NCI-H2171 (cell line): ENCODE measurements at regions not wholly inside any gene's neighbourhood (a gene's known extent, or its start where the extent isn't known, plus 50 kb on each side); places are given as distances from the start of the nearest gene placed in this dataset.
"Not testable (repeated sequence)": the region's sequence is repeated elsewhere in the genome, so short reads cannot be mapped to it uniquely, and the experiment has no call there.

ENCODE experiments used
- DNase-seq: peaks from one replicate; lab custom pipeline; 2025; lab: John Stamatoyannopoulos, UW

- not testable (repeated sequence) for DNase-seq
Observed at GRCh38 chr16:21361612-21362227, 83.6 kb upstream of the CRYM start.

DNA sequence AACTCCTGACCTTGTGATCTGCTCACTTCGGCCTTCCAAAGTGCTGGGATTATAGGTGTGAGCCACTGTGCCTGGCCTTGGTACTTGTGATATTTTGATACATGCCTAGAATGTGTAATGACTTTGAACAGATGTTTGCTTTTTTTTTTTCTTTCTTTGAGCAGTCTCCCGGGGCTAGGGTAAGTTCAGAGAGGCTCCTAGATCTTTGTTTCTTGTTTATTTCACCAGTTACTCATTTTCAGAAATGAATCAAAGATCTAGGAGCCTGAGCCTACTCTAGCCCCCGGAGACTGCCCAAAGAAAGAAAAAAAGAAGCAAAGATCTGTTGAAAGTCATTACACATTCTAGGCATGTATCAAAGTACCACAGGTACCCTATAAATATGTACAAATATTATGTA lies 83.0 kb upstream of the CRYM start:
- peak; percentile 49 for DNase-seq

GRCh38 chr16:21359513-21359912 lies 81.4 kb upstream of the CRYM start:
- not testable (repeated sequence) for DNase-seq

DNA sequence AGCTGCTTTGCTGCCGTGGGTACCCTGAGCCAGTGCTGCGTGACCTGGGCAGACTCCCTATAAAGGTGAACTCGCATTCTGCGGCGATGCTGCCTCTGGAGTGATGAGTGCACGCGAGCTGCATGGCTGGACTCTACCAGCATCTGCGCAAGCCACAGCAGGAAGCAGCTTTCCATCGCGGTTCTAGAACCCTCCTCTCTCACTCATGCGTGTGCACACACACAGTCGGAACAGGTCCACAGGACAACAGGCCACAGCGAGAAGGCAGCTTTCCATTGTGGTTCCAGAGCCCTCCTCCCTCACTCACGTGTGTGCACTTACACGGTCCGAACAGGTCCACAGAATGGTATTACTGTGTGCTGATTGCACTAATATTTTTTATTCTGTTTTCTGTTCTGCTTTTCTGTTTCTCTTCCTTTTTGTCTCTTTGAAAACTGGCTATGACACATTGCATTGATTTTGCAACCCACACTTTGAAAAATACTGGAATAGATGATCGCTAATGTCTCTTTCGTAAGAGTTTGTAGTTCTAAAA lies 80.2 kb upstream of the CRYM start:
- DNase-seq: not testable (repeated sequence)

GRCh38 chr16:21356308-21356707 lies 78.2 kb upstream of the CRYM start:
- DNase-seq: not testable (repeated sequence)

- DNase-seq: not testable (repeated sequence)
Observed at GRCh38 chr16:21351433-21351832, 73.3 kb upstream of the CRYM start.

DNA sequence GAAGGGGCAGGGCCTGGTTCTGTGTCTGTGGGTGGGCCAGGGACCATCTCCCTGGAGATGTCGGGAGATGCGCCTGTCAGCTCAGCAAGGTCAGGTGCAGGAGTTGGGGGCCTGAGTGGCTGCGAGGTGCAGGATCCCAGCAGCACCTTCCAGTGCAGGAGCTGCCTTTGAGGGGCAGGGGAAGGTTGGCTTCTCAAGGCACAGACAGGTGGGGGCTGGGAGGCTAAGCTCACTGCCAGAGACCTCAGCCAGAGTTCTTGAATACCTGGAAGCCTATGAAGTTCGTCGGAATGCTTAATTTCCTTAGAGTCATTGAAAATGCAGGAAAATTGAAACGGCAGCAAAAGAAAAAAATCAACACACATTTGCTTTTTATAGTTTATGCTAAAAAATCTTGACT lies 72.8 kb upstream of the CRYM start:
- DNase-seq: not testable (repeated sequence)

GRCh38 chr16:21349336-21349735 lies 71.2 kb upstream of the CRYM start:
- DNase-seq: not testable (repeated sequence)

- not testable (repeated sequence) for DNase-seq
Observed at GRCh38 chr16:21348815-21349214, 70.7 kb upstream of the CRYM start.

GRCh38 chr16:21347538-21347937 lies 69.4 kb upstream of the CRYM start:
- not testable (repeated sequence) for DNase-seq

DNA sequence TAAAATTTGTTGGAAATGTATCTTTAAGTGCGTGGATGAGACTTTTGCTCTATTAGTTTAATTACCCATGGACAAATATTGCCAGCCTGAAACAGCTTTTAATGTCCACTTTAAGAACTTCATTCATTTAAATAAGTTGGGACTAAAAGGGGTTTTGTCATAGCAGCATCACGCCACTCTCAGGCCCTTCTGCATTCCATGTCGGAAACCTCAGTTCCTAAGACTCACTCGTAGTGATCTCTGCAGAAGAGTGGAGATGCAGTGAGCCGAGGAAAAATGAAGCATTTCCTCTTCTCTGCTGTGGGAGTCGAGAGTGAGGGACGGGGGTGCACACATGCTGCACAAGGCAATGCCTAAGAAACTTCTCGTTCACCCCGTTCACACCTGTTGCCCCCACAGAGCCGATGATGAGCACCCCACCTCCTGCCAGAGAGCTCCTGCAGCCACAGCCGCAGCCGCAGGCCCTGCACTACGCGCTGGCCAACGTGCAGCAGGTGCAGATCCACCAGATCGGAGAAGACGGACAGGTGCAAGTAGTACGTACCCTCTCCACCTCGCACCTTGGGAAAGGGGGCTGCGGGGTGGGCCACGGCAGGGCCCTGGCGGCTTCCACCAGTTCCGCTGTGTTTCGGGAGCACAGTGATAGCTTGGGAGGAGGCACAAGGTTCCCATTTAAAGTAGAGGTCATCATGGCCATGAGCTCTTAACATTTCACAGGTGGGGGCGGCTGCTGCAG lies 68.8 kb upstream of the CRYM start:
- DNase-seq: not testable (repeated sequence)

- DNase-seq: not testable (repeated sequence)
Observed at GRCh38 chr16:21344361-21344912, 66.3 kb upstream of the CRYM start.

DNA sequence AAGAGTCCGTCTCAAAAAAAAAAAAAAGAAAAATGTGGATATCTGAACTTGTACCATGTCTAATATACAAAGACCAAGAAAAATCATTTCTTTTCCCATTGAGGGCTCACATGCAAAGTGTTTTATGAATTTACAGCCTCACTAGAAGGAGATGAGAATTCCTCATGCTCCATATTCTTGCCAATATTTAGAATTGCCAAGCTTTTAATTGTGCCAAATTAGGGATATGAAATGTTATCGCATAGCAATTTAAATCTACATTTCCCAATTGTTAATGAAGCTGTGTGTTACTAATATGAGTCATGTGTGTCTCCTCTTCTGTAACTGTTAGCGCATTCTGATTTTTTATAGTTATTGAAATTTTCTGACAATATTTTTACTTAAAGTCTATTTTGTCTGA lies 63.0 kb upstream of the CRYM start:
- DNase-seq: no peak

- DNase-seq: no peak
Observed at GRCh38 chr16:21339941-21340340, 61.9 kb upstream of the CRYM start.

- DNase-seq: no peak
Observed at GRCh38 chr16:21339269-21339641, 61.2 kb upstream of the CRYM start.

DNA sequence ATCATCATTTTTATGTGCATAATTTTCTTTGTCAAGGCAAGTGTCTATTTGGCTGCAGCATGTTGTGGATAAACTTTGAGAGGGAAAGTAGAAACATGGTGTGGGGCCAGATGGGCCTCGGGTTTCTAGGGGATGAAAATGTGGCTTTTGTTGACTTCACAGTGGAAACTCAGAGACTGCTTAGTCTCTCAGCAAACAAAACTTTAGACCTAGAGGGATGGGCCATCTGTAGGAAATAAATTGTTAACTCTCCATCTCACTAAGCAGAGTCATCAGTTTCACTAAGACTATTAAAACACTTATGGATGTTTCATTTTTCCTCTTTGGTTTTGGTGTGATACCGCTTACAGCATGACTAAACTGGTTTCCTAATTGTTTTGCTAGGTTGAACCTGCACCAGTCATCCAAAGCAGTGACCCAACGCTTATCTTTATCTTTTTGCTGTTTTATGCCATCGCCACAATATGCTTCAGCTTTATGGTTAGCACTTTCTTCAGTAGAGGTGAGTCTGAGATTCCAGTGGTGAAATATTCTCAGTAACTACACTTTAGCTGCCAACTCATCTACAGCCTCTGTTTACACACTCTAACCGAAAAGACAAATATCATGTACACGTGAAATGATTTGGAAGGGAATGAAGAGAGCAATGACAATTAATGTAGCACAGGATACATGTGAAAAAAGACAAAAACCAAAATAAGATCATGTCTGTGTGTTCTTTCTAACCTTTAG lies 60.6 kb upstream of the CRYM start:
- DNase-seq: no peak

GRCh38 chr16:21336231-21336630 lies 58.1 kb upstream of the CRYM start:
- no peak for DNase-seq

DNA sequence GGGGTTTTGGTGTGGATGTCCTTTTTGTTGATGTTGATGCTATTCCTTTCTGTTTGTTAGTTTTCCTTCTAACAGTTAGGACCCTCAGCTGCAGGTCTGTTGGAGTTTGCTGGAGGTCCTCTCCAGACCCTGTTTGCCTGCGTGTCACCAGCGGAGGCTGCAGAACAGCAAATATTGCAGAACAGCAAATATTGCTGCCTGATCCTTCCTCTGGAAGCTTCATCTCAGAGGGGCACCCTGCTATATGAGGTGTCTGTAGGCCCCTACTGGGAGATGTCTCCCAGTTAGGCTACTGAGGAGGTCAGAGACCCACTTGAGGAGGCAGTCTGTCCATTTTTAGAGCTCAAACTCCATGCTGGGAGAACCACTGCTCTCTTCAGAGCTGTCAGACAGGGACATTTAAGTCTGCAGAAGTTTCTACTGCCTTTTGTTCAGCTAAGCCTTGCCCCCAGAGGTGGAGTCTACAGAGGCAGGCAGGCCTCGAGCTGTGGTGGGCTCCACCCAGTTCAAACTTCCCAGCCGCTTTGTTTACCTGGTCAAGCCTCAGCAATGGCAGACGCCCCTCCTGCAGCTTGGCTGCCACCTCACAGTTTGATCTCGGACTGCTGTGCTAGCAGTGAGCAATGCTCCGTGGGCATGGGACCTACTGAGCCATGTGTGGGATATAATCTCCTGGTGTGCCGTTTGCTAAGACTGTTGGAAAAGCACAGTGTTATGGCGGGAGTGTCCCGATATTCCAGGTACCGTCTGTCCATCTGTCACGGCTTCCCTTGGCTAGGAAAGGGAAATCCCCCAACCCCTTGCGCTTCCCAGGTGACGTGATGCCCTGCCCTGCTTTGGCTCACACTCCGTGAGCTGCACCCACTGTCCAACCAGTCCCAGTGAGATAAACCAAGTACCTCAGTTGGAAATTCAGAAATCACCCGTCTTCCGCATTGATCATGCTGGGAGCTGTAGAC lies 56.4 kb upstream of the CRYM start:
- DNase-seq: not testable (repeated sequence)

DNA sequence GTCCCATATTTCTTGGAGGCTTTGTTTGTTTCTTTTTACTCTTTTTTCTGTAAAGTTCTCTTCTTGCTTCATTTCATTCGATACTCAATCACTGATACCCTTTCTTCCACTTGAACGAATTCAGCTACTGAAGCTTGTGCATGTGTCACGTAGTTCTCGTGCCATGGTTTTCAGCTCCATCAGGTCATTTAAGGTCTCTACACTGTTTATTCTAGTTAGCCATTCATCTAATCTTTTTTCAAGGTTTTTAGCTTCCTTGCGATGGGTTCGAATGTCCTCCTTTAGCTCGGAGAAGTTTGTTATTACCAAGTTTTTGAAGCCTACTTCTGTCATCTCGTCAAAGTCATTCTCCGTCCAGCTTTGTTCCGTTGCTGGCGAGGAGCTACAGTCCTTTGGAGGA lies 55.6 kb upstream of the CRYM start:
- DNase-seq: not testable (repeated sequence)
